ENCODE measurements at regions not wholly inside any gene's neighbourhood (a gene's known extent, or its start where the extent isn't known, plus 50 kb on each side); places are given as distances from the start of the nearest gene placed in this dataset.
A peak's percentile ranks its signal among the peaks of the same experiment; 100 is the strongest.

DNA sequence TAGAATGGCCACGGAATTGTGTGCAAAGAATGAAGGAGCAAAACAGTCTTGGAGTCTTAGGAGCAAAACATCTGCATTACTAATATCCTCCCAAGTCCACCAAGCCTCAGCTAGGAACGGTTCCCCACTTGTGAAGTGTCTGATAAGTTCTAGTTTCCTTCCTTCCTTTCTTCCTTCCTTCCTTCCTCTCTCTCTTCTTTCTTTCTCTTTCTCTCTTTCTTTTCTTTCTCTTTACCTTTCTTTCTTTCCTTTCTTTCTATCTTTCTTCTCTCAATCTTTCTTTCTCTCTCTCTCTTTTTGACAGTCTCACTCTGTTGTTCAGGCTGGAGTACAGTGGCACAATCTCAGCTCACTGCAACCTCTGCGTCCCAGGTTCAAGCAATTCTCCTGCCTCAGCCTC is 160.8 kb downstream of the FOXL1 start:
- Mint-ChIP-seq H3K27ac (no peak overlapping the region), H3K4me1 (peaks cover 58% of the 10 kb centered on the region), H3K27me3 (ENCODE audit: insufficient read depth) (peaks cover 15% of the 10 kb centered on the region), H3K4me3 (no peak overlapping the region), H3K36me3 (ENCODE audit: low read depth) (peaks cover 9% of the 10 kb centered on the region), H3K9me3 (peaks cover 16% of the 10 kb centered on the region)
- Histone ChIP-seq H3K36me3 (ENCODE audit: control insufficient read depth, insufficient read depth, low read length) (no peaks in the 10 kb centered on the region), H3K4me3 (ENCODE audit: low read length) (no peak overlapping the region), H3K27me3 (ENCODE audit: control insufficient read depth, insufficient read depth, low read length, poor library complexity, severe bottlenecking) (no peaks in the 10 kb centered on the region), H3K9ac (ENCODE audit: extremely low read depth, low read length, poor library complexity, severe bottlenecking) (no peak overlapping the region), H3K27ac (ENCODE audit: low read depth, low read length) (no peak overlapping the region), H3K9me3 (ENCODE audit: control insufficient read depth, low read length) (no peaks in the 10 kb centered on the region), H3K4me1 (ENCODE audit: control insufficient read depth, insufficient read depth, low read length) (peaks cover 12% of the 10 kb centered on the region)
- TF ChIP-seq, protein P1, sequence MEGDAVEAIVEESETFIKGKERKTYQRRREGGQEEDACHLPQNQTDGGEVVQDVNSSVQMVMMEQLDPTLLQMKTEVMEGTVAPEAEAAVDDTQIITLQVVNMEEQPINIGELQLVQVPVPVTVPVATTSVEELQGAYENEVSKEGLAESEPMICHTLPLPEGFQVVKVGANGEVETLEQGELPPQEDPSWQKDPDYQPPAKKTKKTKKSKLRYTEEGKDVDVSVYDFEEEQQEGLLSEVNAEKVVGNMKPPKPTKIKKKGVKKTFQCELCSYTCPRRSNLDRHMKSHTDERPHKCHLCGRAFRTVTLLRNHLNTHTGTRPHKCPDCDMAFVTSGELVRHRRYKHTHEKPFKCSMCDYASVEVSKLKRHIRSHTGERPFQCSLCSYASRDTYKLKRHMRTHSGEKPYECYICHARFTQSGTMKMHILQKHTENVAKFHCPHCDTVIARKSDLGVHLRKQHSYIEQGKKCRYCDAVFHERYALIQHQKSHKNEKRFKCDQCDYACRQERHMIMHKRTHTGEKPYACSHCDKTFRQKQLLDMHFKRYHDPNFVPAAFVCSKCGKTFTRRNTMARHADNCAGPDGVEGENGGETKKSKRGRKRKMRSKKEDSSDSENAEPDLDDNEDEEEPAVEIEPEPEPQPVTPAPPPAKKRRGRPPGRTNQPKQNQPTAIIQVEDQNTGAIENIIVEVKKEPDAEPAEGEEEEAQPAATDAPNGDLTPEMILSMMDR (conservative IDR thresholded peaks at IDR 0.05), result no peak
- 91 to 92% methylated on average over 2 to 3 of the region's 3 CpGs for WGBS, 2 experiments (ENCODE audit: insufficient coverage in 1 of 2, insufficient read length in 1 of 2)
- DNase-seq, result no peak

DNA sequence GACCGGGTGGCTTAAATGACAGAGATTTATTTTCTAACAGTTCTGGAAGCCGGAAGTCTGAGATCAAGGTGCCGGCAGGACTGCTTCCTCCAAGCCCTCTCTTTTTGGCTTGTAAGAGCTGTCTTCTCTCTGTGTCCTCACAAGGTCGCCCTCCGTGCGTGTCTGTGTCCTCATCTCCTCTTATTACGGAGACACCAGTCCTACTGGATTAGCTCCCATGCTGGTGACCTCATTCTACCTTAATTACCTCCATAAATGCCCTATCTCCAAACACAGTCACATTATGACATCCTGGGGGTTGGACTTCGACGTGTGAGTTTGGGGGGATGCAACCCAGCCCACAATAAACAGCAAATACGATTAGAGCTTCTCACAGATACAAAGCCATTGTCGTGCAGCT is 161.5 kb downstream of the FOXL1 start:
- Histone ChIP-seq H3K4me3 (ENCODE audit: low read length) (no peak overlapping the region), H3K4me1 (ENCODE audit: control insufficient read depth, insufficient read depth, low read length) (peaks cover 7% of the 10 kb centered on the region), H3K36me3 (ENCODE audit: control insufficient read depth, insufficient read depth, low read length) (no peaks in the 10 kb centered on the region), H3K27ac (ENCODE audit: low read depth, low read length) (no peak overlapping the region), H3K27me3 (ENCODE audit: control insufficient read depth, insufficient read depth, low read length, poor library complexity, severe bottlenecking) (no peaks in the 10 kb centered on the region), H3K9me3 (ENCODE audit: control insufficient read depth, low read length) (no peaks in the 10 kb centered on the region), H3K9ac (ENCODE audit: extremely low read depth, low read length, poor library complexity, severe bottlenecking) (no peak overlapping the region)
- DNase-seq, result no peak
- Mint-ChIP-seq H3K4me3 (no peak overlapping the region), H3K27me3 (ENCODE audit: insufficient read depth) (peaks cover 18% of the 10 kb centered on the region), H3K9me3 (peaks cover 16% of the 10 kb centered on the region), H3K4me1 (peaks cover 58% of the 10 kb centered on the region), H3K36me3 (ENCODE audit: low read depth) (peaks cover 9% of the 10 kb centered on the region), H3K27ac (peak overlapping the region; percentile 11)
- 90 to 94% methylated on average over 11 of the region's 11 CpGs for WGBS, 2 experiments (ENCODE audit: insufficient coverage in 1 of 2, insufficient read length in 1 of 2)
- TF ChIP-seq, protein P1 (conservative IDR thresholded peaks at IDR 0.05), result no peak

DNA sequence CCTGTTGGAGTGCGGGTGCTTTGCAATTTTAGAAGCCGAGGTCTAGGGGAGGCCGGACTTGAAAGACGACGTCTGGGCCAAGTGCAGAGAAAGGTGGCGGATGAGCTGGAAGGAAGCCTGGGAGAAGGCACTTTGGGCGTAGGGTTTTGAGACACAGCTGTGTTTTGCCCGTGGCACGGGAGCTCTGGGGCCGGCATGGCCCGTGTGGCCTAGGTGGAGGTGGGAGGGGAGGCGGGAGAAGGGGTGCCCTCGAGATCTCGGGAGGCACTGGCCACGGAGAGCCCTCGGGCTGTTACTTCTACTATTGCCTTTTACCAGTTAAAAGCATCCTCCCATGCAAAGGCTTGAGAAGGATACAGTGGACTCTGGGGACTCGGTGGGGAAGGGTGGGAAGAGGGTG is 161.9 kb downstream of the FOXL1 start:
- H3K9me3 Mint-ChIP-seq, result peaks cover 16% of the 10 kb centered on the region
- TF ChIP-seq, protein P1 (conservative IDR thresholded peaks at IDR 0.05), result no peak
- Histone ChIP-seq H3K9ac (ENCODE audit: extremely low read depth, low read length, poor library complexity, severe bottlenecking) (no peak overlapping the region), H3K27me3 (ENCODE audit: control insufficient read depth, insufficient read depth, low read length, poor library complexity, severe bottlenecking) (no peaks in the 10 kb centered on the region), H3K4me1 (ENCODE audit: control insufficient read depth, insufficient read depth, low read length) (peaks cover 5% of the 10 kb centered on the region), H3K9me3 (ENCODE audit: control insufficient read depth, low read length) (no peaks in the 10 kb centered on the region), H3K27ac (ENCODE audit: low read depth, low read length) (no peak overlapping the region), H3K36me3 (ENCODE audit: control insufficient read depth, insufficient read depth, low read length) (no peaks in the 10 kb centered on the region), H3K4me3 (ENCODE audit: low read length) (no peak overlapping the region)
- H3K4me1 Mint-ChIP-seq, result peaks cover 56% of the 10 kb centered on the region
- peaks cover 9% of the 10 kb centered on the region for H3K36me3 Mint-ChIP-seq (ENCODE audit: low read depth)
- H3K4me3 Mint-ChIP-seq, result no peak overlapping the region
- peaks cover 22% of the 10 kb centered on the region for H3K27me3 Mint-ChIP-seq (ENCODE audit: insufficient read depth)
- no peak for DNase-seq
- H3K27ac Mint-ChIP-seq, result peak overlapping the region; percentile 11
- 88 to 90% methylated on average over 11 to 17 of the region's 17 CpGs for WGBS, 2 experiments (ENCODE audit: insufficient coverage in 1 of 2, insufficient read length in 1 of 2)

Measured in endodermal cell (in vitro differentiated cells).